ENCODE measurements at regions not wholly inside any gene's neighbourhood (a gene's known extent, or its start where the extent isn't known, plus 50 kb on each side); places are given as distances from the start of the nearest gene placed in this dataset.

DNA sequence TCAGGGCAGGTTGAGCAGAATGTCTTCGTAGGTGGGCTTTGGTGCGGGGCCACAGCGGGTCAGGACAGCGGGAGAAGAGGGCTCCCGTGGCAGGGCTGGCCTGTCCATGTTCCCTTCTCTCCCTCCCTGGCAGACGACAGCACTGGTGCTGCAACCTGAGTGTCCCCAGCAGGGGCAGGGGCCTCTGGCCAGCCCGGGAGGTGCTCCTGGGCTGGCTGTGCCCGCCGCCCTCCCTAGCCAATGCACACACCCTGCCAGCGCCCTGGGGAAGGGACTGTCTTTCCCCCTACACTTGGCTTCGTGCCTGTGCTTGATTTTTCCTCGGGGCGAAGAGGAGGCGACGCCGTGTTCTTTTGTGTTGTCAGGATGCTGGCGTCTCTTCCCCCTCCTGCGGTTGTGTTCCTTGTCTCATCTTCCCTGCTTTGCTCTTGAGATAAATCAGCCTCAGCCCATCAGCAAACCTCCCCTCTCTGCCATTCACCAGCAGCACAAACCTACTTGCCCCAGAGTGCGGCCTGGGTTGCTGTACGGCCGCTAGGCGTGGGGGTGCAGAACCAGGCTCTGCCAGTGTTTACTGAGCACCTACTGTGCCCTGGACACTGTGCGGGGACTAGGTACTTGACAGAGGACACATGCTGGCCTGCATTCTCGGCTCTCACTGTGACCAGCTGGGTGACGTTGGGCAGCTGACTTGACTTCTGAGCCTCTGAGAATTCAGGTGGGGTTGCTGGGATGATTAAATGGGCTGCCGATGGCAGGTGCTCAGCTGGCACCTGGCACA is 237.3 kb upstream of the CIBAR2 start:
- Histone ChIP-seq H3K27me3 (ENCODE audit: control insufficient read depth, insufficient read depth) (no peaks in the 10 kb centered on the region), H3K27ac (ENCODE audit: low read length) (no peak overlapping the region), H3K4me3 (ENCODE audit: low read length) (no peak overlapping the region), H3K4me1 (ENCODE audit: control insufficient read depth, insufficient read depth, low read length) (peaks cover 6% of the 10 kb centered on the region), H3K9me3 (ENCODE audit: control insufficient read depth, low read length) (no peaks in the 10 kb centered on the region)
- intact Hi-C loops (cut with DNase I), result no loop called here
- DNase-seq (peak in 1 of 3 donors; percentile 22), ATAC-seq (no peak)
- 81% methylated on average over 26 of the region's 26 CpGs for WGBS

GRCh38 chr16:85350146-85350728 is 238.0 kb upstream of the CIBAR2 start:
- ATAC-seq, result no peak
- WGBS, result 80% methylated on average over 10 of the region's 10 CpGs

GRCh38 chr16:85350973-85351372 is 238.7 kb upstream of the CIBAR2 start:
- Histone ChIP-seq H3K27me3 (ENCODE audit: control insufficient read depth, insufficient read depth) (no peaks in the 10 kb centered on the region), H3K4me3 (ENCODE audit: low read length) (no peak overlapping the region), H3K4me1 (ENCODE audit: control insufficient read depth, insufficient read depth, low read length) (peaks cover 6% of the 10 kb centered on the region), H3K27ac (ENCODE audit: low read length) (no peak overlapping the region), H3K9me3 (ENCODE audit: control insufficient read depth, low read length) (no peaks in the 10 kb centered on the region)
- intact Hi-C loops (cut with DNase I), result no loop called here
- DNase-seq (peak; percentile 83 to 91 (median 91)), ATAC-seq (peak; percentile 75 to 86)
- 28% methylated on average over 4 of the region's 4 CpGs for WGBS

More at GRCh38 chr16:85350146-85350728, 238.0 kb upstream of the CIBAR2 start:
- intact Hi-C loops (cut with DNase I), result no loop called here
- peak in 1 of 3 donors; percentile 34 for DNase-seq
- Histone ChIP-seq H3K27ac (ENCODE audit: low read length) (no peak overlapping the region), H3K9me3 (ENCODE audit: control insufficient read depth, low read length) (no peaks in the 10 kb centered on the region), H3K4me1 (ENCODE audit: control insufficient read depth, insufficient read depth, low read length) (peaks cover 6% of the 10 kb centered on the region), H3K4me3 (ENCODE audit: low read length) (no peak overlapping the region), H3K27me3 (ENCODE audit: control insufficient read depth, insufficient read depth) (no peaks in the 10 kb centered on the region)

- WGBS, result 97% methylated on average over 10 of the region's 10 CpGs
- ATAC-seq (no peak), DNase-seq (peak in 1 of 3 donors; percentile 18)
- Histone ChIP-seq H3K9me3 (ENCODE audit: control insufficient read depth, low read length) (no peaks in the 10 kb centered on the region), H3K27ac (ENCODE audit: low read length) (no peak overlapping the region), H3K4me3 (ENCODE audit: low read length) (no peak overlapping the region), H3K27me3 (ENCODE audit: control insufficient read depth, insufficient read depth) (no peaks in the 10 kb centered on the region), H3K4me1 (ENCODE audit: control insufficient read depth, insufficient read depth, low read length) (peaks cover 6% of the 10 kb centered on the region)
- intact Hi-C loops (cut with DNase I), result no loop called here
Measured at GRCh38 chr16:85353013-85353412, 240.7 kb upstream of the CIBAR2 start.

- Histone ChIP-seq H3K27ac (ENCODE audit: low read length) (no peak overlapping the region), H3K9me3 (ENCODE audit: control insufficient read depth, low read length) (no peaks in the 10 kb centered on the region), H3K4me3 (ENCODE audit: low read length) (no peak overlapping the region), H3K27me3 (ENCODE audit: control insufficient read depth, insufficient read depth) (no peaks in the 10 kb centered on the region), H3K4me1 (ENCODE audit: control insufficient read depth, insufficient read depth, low read length) (peaks cover 6% of the 10 kb centered on the region)
- intact Hi-C loops (cut with DNase I), result no loop called here
- 79% methylated on average over 15 of the region's 15 CpGs for WGBS
- no peak for ATAC-seq
- DNase-seq, result peak in 1 of 3 donors; percentile 12
Measured at GRCh38 chr16:85353839-85354685, 241.8 kb upstream of the CIBAR2 start.

GRCh38 chr16:85354686-85355514 is 242.6 kb upstream of the CIBAR2 start:
- H3K4me1 ChIP-seq (ENCODE audit: control insufficient read depth, insufficient read depth, low read length), result peaks cover 6% of the 10 kb centered on the region
- intact Hi-C loops (cut with DNase I), result no loop called here
- no peak overlapping the region for H3K27ac ChIP-seq (ENCODE audit: low read length)
- peak in 1 of 3 donors; percentile 83 for DNase-seq
- peak; percentile 49 to 65 for ATAC-seq
- no peaks in the 10 kb centered on the region for H3K27me3 ChIP-seq (ENCODE audit: control insufficient read depth, insufficient read depth)
- 78% methylated on average over 20 of the region's 20 CpGs for WGBS
- no peaks in the 10 kb centered on the region for H3K9me3 ChIP-seq (ENCODE audit: control insufficient read depth, low read length)
- H3K4me3 ChIP-seq (ENCODE audit: low read length), result no peak overlapping the region

DNA sequence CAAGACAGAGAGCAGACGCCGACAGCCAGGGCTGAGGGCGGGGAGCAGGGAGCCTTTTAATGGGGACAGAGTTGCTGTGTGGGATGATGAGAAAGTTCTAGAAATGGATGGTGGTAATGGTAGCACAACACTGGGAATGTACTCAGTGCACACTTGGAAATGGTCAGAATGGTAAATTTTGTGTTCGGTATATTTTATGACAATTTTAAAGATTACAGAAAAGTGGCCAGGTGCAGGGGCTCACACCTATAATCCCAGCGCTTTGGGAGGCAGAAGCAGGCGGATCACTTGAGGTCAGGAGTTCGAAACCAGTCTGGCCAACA is 243.2 kb upstream of the CIBAR2 start:
- ATAC-seq (no peak), DNase-seq (no peak)
- Histone ChIP-seq H3K4me3 (ENCODE audit: low read length) (no peak overlapping the region), H3K4me1 (ENCODE audit: control insufficient read depth, insufficient read depth, low read length) (peaks cover 2% of the 10 kb centered on the region), H3K9me3 (ENCODE audit: control insufficient read depth, low read length) (no peaks in the 10 kb centered on the region), H3K27me3 (ENCODE audit: control insufficient read depth, insufficient read depth) (no peaks in the 10 kb centered on the region), H3K27ac (ENCODE audit: low read length) (no peak overlapping the region)
- WGBS, result 87% methylated on average over 7 of the region's 7 CpGs
- intact Hi-C loops (cut with DNase I), result no loop called here

DNA sequence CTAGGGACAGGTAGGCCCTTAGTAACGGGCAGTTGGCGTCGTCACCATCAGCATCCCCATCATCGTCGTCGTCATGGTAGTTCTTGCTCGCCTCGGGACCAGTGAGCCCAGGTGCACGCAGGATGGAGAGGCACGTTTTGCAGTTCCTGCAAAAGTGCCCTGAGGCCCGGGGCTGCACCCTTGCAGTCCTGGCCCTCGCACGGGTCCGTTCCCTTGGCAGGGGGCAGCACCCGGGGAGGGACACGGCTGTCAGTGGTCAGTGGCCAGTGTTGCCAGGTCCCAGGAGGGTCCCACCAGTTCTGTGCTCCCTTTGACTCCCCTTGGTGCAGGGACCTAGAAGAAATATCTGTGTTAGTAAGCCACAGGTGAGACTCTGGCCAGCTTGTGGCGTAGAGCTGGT is 243.9 kb upstream of the CIBAR2 start:
- DNase-seq (peak in 1 of 3 donors; percentile 28), ATAC-seq (no peak)
- 97% methylated on average over 17 of the region's 17 CpGs for WGBS
- intact Hi-C loops (cut with DNase I), result no loop called here
- no peaks in the 10 kb centered on the region for H3K27me3 ChIP-seq (ENCODE audit: control insufficient read depth, insufficient read depth)
- no peaks in the 10 kb centered on the region for H3K4me1 ChIP-seq (ENCODE audit: control insufficient read depth, insufficient read depth, low read length)
- no peaks in the 10 kb centered on the region for H3K9me3 ChIP-seq (ENCODE audit: control insufficient read depth, low read length)
- no peak overlapping the region for H3K4me3 ChIP-seq (ENCODE audit: low read length)
- H3K27ac ChIP-seq (ENCODE audit: low read length), result no peak overlapping the region

DNA sequence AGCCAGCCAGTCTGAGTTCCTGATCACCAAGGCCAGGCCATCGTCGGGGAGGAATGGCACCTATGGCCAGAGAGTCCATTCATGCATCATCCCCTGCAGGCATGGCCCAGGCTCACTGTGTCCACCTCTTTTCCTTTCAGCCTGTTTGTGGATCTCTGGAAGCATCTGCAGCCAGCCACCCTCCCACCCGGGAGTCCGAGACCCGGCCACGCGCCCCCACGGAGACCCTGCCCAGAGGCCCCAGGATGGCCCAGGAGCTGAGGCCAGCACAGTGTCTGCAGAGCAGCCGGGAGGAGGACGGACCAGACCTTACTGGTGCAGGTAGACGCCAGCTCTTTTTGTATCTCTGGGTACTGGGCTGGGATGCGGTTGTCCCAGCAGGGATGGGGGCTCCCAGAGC is 245.1 kb upstream of the CIBAR2 start:
- 96% methylated on average over 12 of the region's 12 CpGs for WGBS
- intact Hi-C loops (cut with DNase I), result no loop called here
- H3K4me1 ChIP-seq (ENCODE audit: control insufficient read depth, insufficient read depth, low read length), result no peaks in the 10 kb centered on the region
- no peaks in the 10 kb centered on the region for H3K9me3 ChIP-seq (ENCODE audit: control insufficient read depth, low read length)
- H3K27ac ChIP-seq (ENCODE audit: low read length), result no peak overlapping the region
- ATAC-seq (no peak), DNase-seq (peak in 1 of 3 donors; percentile 36)
- no peaks in the 10 kb centered on the region for H3K27me3 ChIP-seq (ENCODE audit: control insufficient read depth, insufficient read depth)
- no peak overlapping the region for H3K4me3 ChIP-seq (ENCODE audit: low read length)

DNA sequence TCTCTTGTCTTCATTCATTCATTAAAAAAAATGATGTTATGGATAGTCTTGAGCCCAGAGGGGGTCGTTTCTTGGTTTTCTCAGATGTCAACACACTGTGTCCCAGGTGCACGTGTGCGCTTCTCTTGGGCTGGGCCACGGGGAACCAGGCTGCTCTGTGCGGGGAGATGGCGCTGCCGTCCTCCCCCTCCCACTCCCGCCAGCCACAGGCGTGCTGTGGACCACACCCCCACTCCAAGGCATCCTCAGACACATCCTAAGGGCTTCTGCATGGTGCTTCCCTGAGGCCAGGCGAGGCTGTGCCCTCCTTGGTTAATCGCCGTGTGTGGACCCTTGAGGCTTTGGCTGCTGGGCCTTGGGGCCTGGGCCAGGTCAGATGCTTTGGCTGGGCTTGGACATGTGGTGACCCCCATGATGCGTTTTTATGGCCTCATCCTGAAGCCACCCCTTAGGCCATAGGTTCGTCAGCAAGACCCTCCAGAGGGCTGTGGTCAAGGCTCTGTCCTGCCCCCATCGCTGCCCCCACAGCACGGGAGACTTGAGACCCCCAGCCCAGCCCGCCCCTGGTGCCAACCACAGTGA is 245.7 kb upstream of the CIBAR2 start:
- peak in 1 of 3 donors; percentile 35 for DNase-seq
- no peak overlapping the region for H3K27ac ChIP-seq (ENCODE audit: low read length)
- intact Hi-C loops (cut with DNase I), result no loop called here
- ATAC-seq, result no peak
- H3K4me1 ChIP-seq (ENCODE audit: control insufficient read depth, insufficient read depth, low read length), result no peaks in the 10 kb centered on the region
- H3K9me3 ChIP-seq (ENCODE audit: control insufficient read depth, low read length), result no peaks in the 10 kb centered on the region
- H3K4me3 ChIP-seq (ENCODE audit: low read length), result no peak overlapping the region
- no peaks in the 10 kb centered on the region for H3K27me3 ChIP-seq (ENCODE audit: control insufficient read depth, insufficient read depth)
- WGBS, result 92% methylated on average over 17 of the region's 17 CpGs
